GM23338 (cell line): ENCODE measurements at regions not wholly inside any gene's neighbourhood (a gene's known extent, or its start where the extent isn't known, plus 50 kb on each side); places are given as distances from the start of the nearest gene placed in this dataset.

ENCODE experiments used
- ATAC-seq: fragments of 200-7000 bp; cut with Tn5 transposase; 3 replicates; pipeline ENCODE4 v1.9.1; 2020
- DNase-seq: peaks from one replicate; pipeline ENCODE4 v3.0.0-alpha.2; 2015; ENCODE audit warnings: low spot score
- H2AFZ ChIP-seq: fragments of 200-600 bp; sonication (generic); 2 replicates; pipeline ENCODE4 v1.8.0; 2016; ENCODE audit warnings: antibody characterized with exemption, mild to moderate bottlenecking, moderate library complexity
- H3F3A ChIP-seq: fragments of 200-600 bp; sonication (generic); replicated peaks from 2 replicates; pipeline ENCODE4 v1.8.0; 2017; ENCODE audit warnings: antibody characterized with exemption, mixed run types, low read depth
- H3K27ac ChIP-seq: fragments of 200-600 bp; sonication (generic); 2 replicates; pipeline ENCODE4 v1.6.1; 2016; ENCODE audit warnings: low read depth
- H3K27me3 ChIP-seq: fragments of 200-600 bp; sonication (generic); 2 replicates; pipeline ENCODE4 v1.8.0; 2016; ENCODE audit warnings: mild to moderate bottlenecking, mixed run types, moderate library complexity; ENCODE audit not compliant: insufficient read depth
- H3K36me3 ChIP-seq: fragments of 200-600 bp; sonication (generic); 2 replicates; pipeline ENCODE4 v1.8.0; 2016; ENCODE audit warnings: mild to moderate bottlenecking; ENCODE audit not compliant: insufficient read depth
- H3K4me1 ChIP-seq: fragments of 200-600 bp; sonication (generic); 2 replicates; pipeline ENCODE4 v1.8.0; 2016; ENCODE audit warnings: mild to moderate bottlenecking, moderate library complexity; ENCODE audit not compliant: insufficient read depth
- H3K4me2 ChIP-seq: fragments of 200-600 bp; sonication (generic); 2 replicates; pipeline ENCODE4 v1.7.1; 2017; ENCODE audit warnings: mixed run types
- H3K4me3 ChIP-seq: fragments of 200-600 bp; sonication (generic); 2 replicates; pipeline ENCODE4 v1.6.1; 2016; ENCODE audit warnings: mixed run types
- H3K79me2 ChIP-seq: fragments of 200-600 bp; sonication (generic); replicated peaks from 2 replicates; pipeline ENCODE4 v1.8.0; 2017; ENCODE audit warnings: mild to moderate bottlenecking; ENCODE audit not compliant: insufficient read depth
- H3K9me2 ChIP-seq: fragments of 200-600 bp; sonication (generic); 2 replicates; pipeline ENCODE4 v1.8.0; 2017; ENCODE audit not compliant: insufficient read depth
- H4K20me1 ChIP-seq: fragments of 200-600 bp; sonication (generic); replicated peaks from 2 replicates; pipeline ENCODE4 v1.8.0; 2017; ENCODE audit warnings: mild to moderate bottlenecking; ENCODE audit not compliant: insufficient read depth
- H3K27ac Mint-ChIP-seq: 2 replicates; pipeline ENCODE4 v1.8.0; 2020; ENCODE audit warnings: inconsistent platforms, mild to moderate bottlenecking, moderate library complexity, mixed read lengths
- H3K27me3 Mint-ChIP-seq: 3 replicates; pipeline ENCODE4 v1.8.0; 2022; ENCODE audit warnings: low read depth, mild to moderate bottlenecking, moderate library complexity, mixed read lengths, inconsistent platforms; ENCODE audit not compliant: insufficient read depth, poor library complexity
- H3K36me3 Mint-ChIP-seq: 3 replicates; pipeline ENCODE4 v1.8.0; 2021; ENCODE audit warnings: low read depth, mild to moderate bottlenecking, inconsistent platforms, moderate library complexity, mixed read lengths
- H3K4me1 Mint-ChIP-seq: 3 replicates; pipeline ENCODE4 v1.8.0; 2020; ENCODE audit warnings: mild to moderate bottlenecking, inconsistent platforms, mixed read lengths
- H3K4me3 Mint-ChIP-seq: 3 replicates; pipeline ENCODE4 v1.8.0; 2021; ENCODE audit warnings: moderate library complexity, mild to moderate bottlenecking, inconsistent platforms, mixed read lengths
- H3K9me3 Mint-ChIP-seq: 3 replicates; pipeline ENCODE4 v1.8.0; 2020; ENCODE audit warnings: moderate library complexity, mild to moderate bottlenecking, inconsistent platforms, mixed read lengths
- CREB1 ChIP-seq: fragments of 250-450 bp; sonication (Bioruptor Pico); IDR thresholded peaks from 2 replicates; pipeline ENCODE4 v1.5.0; 2020; ENCODE audit warnings: low read depth, mild to moderate bottlenecking, moderate library complexity
- EZH2 ChIP-seq: fragments of 200-600 bp; sonication (generic); IDR thresholded peaks from one replicate; pipeline ENCODE4 v1.8.0; 2017; ENCODE audit warnings: antibody characterized with exemption, mild to moderate bottlenecking, low read depth; ENCODE audit not compliant: unreplicated experiment
- EZH2phosphoT487 ChIP-seq: fragments of 200-600 bp; sonication (generic); IDR thresholded peaks from one replicate; pipeline ENCODE4 v1.8.1; 2018; ENCODE audit warnings: antibody characterized with exemption; ENCODE audit not compliant: unreplicated experiment
- JUNB ChIP-seq: IDR thresholded peaks from one replicate; pipeline ENCODE4 v1.6.1; 2016; ENCODE audit warnings: antibody characterized with exemption; ENCODE audit not compliant: unreplicated experiment
- NANOG ChIP-seq: IDR thresholded peaks from 2 replicates; pipeline ENCODE4 v1.6.1; 2016; ENCODE audit warnings: antibody characterized with exemption, borderline replicate concordance
- TF ChIP-seq, protein P1 (sequence below), 2 experiments: fragments of 200-600 bp in 1 of 2; sonication (generic) in 1 of 2; conservative IDR thresholded peaks; 2 replicates each; pipeline versions ENCODE4 v1.5.1 to v1.6.1; 2016 to 2017; ENCODE audit warnings: antibody characterized with exemption in 2 of 2, low read depth in 2 of 2, mild to moderate bottlenecking in 2 of 2, moderate library complexity in 1 of 2
- TF ChIP-seq, protein P2 (sequence below): IDR thresholded peaks from one replicate; pipeline ENCODE4 v1.6.1; 2018; ENCODE audit warnings: antibody characterized with exemption; ENCODE audit not compliant: unreplicated experiment

DNA sequence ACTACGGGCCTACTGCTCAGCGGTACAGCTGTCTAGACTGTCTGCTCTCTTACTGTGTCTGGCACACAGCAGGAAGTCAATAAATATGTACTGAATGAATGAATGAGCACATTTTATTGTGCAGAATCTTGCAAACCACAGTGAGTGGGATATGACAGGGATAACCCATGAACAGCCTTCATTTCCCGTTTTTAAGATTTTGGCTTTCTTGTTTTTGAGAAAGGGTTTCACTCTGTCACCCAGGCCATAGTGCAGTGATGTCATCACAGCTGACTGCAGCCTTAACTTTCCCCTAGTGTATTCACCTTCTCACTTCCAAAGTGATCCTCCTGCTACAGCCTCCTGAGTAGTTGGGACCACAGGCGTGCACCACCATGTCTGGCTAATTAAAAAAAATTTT lies 203.1 kb downstream of the AEBP2 start:
- H3K4me1 ChIP-seq = peaks cover 11% of the 10 kb centered on the region; the same call in 1 of the 2 replicates
- H3F3A ChIP-seq = no peaks in the 10 kb centered on the region
- 0 out of 2 replicates have a peak, but pooled peaks cover 7% of the 10 kb centered on the region for H3K36me3 ChIP-seq
- no peaks in the 10 kb centered on the region for H3K27me3 ChIP-seq
- peaks cover 28% of the 10 kb centered on the region for H3K4me1 Mint-ChIP-seq
- TF ChIP-seq EZH2phosphoT487 (no peak), JUNB (no peak), NANOG (no peak), EZH2 (no peak), CREB1 (no peak)
- TF ChIP-seq, protein P1, sequence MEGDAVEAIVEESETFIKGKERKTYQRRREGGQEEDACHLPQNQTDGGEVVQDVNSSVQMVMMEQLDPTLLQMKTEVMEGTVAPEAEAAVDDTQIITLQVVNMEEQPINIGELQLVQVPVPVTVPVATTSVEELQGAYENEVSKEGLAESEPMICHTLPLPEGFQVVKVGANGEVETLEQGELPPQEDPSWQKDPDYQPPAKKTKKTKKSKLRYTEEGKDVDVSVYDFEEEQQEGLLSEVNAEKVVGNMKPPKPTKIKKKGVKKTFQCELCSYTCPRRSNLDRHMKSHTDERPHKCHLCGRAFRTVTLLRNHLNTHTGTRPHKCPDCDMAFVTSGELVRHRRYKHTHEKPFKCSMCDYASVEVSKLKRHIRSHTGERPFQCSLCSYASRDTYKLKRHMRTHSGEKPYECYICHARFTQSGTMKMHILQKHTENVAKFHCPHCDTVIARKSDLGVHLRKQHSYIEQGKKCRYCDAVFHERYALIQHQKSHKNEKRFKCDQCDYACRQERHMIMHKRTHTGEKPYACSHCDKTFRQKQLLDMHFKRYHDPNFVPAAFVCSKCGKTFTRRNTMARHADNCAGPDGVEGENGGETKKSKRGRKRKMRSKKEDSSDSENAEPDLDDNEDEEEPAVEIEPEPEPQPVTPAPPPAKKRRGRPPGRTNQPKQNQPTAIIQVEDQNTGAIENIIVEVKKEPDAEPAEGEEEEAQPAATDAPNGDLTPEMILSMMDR (conservative IDR thresholded peaks at IDR 0.05; ENCODE audit: low read depth in 2 of 2) = no peak
- TF ChIP-seq, protein P2, sequence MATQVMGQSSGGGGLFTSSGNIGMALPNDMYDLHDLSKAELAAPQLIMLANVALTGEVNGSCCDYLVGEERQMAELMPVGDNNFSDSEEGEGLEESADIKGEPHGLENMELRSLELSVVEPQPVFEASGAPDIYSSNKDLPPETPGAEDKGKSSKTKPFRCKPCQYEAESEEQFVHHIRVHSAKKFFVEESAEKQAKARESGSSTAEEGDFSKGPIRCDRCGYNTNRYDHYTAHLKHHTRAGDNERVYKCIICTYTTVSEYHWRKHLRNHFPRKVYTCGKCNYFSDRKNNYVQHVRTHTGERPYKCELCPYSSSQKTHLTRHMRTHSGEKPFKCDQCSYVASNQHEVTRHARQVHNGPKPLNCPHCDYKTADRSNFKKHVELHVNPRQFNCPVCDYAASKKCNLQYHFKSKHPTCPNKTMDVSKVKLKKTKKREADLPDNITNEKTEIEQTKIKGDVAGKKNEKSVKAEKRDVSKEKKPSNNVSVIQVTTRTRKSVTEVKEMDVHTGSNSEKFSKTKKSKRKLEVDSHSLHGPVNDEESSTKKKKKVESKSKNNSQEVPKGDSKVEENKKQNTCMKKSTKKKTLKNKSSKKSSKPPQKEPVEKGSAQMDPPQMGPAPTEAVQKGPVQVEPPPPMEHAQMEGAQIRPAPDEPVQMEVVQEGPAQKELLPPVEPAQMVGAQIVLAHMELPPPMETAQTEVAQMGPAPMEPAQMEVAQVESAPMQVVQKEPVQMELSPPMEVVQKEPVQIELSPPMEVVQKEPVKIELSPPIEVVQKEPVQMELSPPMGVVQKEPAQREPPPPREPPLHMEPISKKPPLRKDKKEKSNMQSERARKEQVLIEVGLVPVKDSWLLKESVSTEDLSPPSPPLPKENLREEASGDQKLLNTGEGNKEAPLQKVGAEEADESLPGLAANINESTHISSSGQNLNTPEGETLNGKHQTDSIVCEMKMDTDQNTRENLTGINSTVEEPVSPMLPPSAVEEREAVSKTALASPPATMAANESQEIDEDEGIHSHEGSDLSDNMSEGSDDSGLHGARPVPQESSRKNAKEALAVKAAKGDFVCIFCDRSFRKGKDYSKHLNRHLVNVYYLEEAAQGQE = no peak
- no peak for ATAC-seq
- no peaks in the 10 kb centered on the region for H3K9me2 ChIP-seq
- no peak overlapping the region for H3K27ac Mint-ChIP-seq
- H3K36me3 Mint-ChIP-seq = peaks cover 12% of the 10 kb centered on the region
- no peak overlapping the region for H3K27ac ChIP-seq
- H2AFZ ChIP-seq = no peak overlapping the region
- H3K4me3 Mint-ChIP-seq = no peak overlapping the region
- DNase-seq = no peak
- no peaks in the 10 kb centered on the region for H4K20me1 ChIP-seq
- peaks cover 4% of the 10 kb centered on the region for H3K27me3 Mint-ChIP-seq
- no peaks in the 10 kb centered on the region for H3K79me2 ChIP-seq
- H3K4me2 ChIP-seq = no peak overlapping the region
- peaks cover 11% of the 10 kb centered on the region for H3K9me3 Mint-ChIP-seq
- no peak overlapping the region for H3K4me3 ChIP-seq

DNA sequence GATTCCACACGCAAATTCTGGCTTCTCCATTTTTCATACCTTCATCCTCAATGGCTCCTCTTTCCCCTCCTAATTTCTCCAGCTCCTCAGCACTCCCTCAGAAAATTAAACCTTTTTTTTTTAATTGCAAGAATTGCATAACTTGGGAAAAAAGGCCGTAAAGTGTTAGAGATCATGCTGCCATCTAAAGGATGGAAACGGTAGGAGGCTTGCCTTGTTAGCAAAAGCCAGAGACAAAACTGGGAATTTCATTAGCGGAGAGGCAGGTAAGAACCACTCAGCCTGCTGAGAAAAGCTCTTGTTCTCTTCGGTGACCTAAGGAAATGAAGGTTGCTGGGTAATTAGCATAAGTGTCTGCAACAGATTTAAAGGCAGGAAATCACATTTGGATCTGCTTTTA lies 204.3 kb downstream of the AEBP2 start:
- Histone ChIP-seq H3K27me3 (no peaks in the 10 kb centered on the region), H3K4me3 (no peak overlapping the region), H2AFZ (no peak overlapping the region), H3K79me2 (no peaks in the 10 kb centered on the region), H3K4me1 (0 out of 2 replicates have a peak, but pooled peaks cover 6% of the 10 kb centered on the region), H3K9me2 (no peaks in the 10 kb centered on the region), H3K36me3 (0 out of 2 replicates have a peak, but pooled peaks cover 7% of the 10 kb centered on the region), H3K27ac (no peak overlapping the region), H3F3A (no peaks in the 10 kb centered on the region), H3K4me2 (no peak overlapping the region), H4K20me1 (no peaks in the 10 kb centered on the region)
- peak; percentile 94 for DNase-seq
- Mint-ChIP-seq H3K4me1 (peaks cover 25% of the 10 kb centered on the region), H3K27me3 (peaks cover 4% of the 10 kb centered on the region), H3K9me3 (peaks cover 14% of the 10 kb centered on the region), H3K36me3 (peaks cover 15% of the 10 kb centered on the region), H3K27ac (peak overlapping the region; percentile 89), H3K4me3 (no peak overlapping the region)
- peak; percentile 95 for ATAC-seq
- TF ChIP-seq, protein P2 = no peak
- TF ChIP-seq, protein P1 (conservative IDR thresholded peaks at IDR 0.05; ENCODE audit: low read depth in 2 of 2) = peak; percentile 77 to 79
- TF ChIP-seq NANOG = 0 out of 2 replicates have a peak, but pooled peaks have one; percentile 31
